GM23338 (cell line): ENCODE measurements at regions not wholly inside any gene's neighbourhood (a gene's known extent, or its start where the extent isn't known, plus 50 kb on each side); places are given as distances from the start of the nearest gene placed in this dataset.

Experiments
- ATAC-seq: fragments of 200-7000 bp; cut with Tn5 transposase; 3 replicates; pipeline ENCODE4 v1.9.1; 2020
- DNase-seq: peaks from one replicate; pipeline ENCODE4 v3.0.0-alpha.2; 2015; ENCODE audit warnings: low spot score
- H2AFZ ChIP-seq: fragments of 200-600 bp; sonication (generic); 2 replicates; pipeline ENCODE4 v1.8.0; 2016; ENCODE audit warnings: antibody characterized with exemption, mild to moderate bottlenecking, moderate library complexity
- H3F3A ChIP-seq: fragments of 200-600 bp; sonication (generic); replicated peaks from 2 replicates; pipeline ENCODE4 v1.8.0; 2017; ENCODE audit warnings: antibody characterized with exemption, mixed run types, low read depth
- H3K27ac ChIP-seq: fragments of 200-600 bp; sonication (generic); 2 replicates; pipeline ENCODE4 v1.6.1; 2016; ENCODE audit warnings: low read depth
- H3K27me3 ChIP-seq: fragments of 200-600 bp; sonication (generic); 2 replicates; pipeline ENCODE4 v1.8.0; 2016; ENCODE audit warnings: mild to moderate bottlenecking, mixed run types, moderate library complexity; ENCODE audit not compliant: insufficient read depth
- H3K36me3 ChIP-seq: fragments of 200-600 bp; sonication (generic); 2 replicates; pipeline ENCODE4 v1.8.0; 2016; ENCODE audit warnings: mild to moderate bottlenecking; ENCODE audit not compliant: insufficient read depth
- H3K4me1 ChIP-seq: fragments of 200-600 bp; sonication (generic); 2 replicates; pipeline ENCODE4 v1.8.0; 2016; ENCODE audit warnings: mild to moderate bottlenecking, moderate library complexity; ENCODE audit not compliant: insufficient read depth
- H3K4me2 ChIP-seq: fragments of 200-600 bp; sonication (generic); 2 replicates; pipeline ENCODE4 v1.7.1; 2017; ENCODE audit warnings: mixed run types
- H3K4me3 ChIP-seq: fragments of 200-600 bp; sonication (generic); 2 replicates; pipeline ENCODE4 v1.6.1; 2016; ENCODE audit warnings: mixed run types
- H3K79me2 ChIP-seq: fragments of 200-600 bp; sonication (generic); replicated peaks from 2 replicates; pipeline ENCODE4 v1.8.0; 2017; ENCODE audit warnings: mild to moderate bottlenecking; ENCODE audit not compliant: insufficient read depth
- H3K9me2 ChIP-seq: fragments of 200-600 bp; sonication (generic); 2 replicates; pipeline ENCODE4 v1.8.0; 2017; ENCODE audit not compliant: insufficient read depth
- H4K20me1 ChIP-seq: fragments of 200-600 bp; sonication (generic); replicated peaks from 2 replicates; pipeline ENCODE4 v1.8.0; 2017; ENCODE audit warnings: mild to moderate bottlenecking; ENCODE audit not compliant: insufficient read depth
- H3K27ac Mint-ChIP-seq: 2 replicates; pipeline ENCODE4 v1.8.0; 2020; ENCODE audit warnings: inconsistent platforms, mild to moderate bottlenecking, moderate library complexity, mixed read lengths
- H3K27me3 Mint-ChIP-seq: 3 replicates; pipeline ENCODE4 v1.8.0; 2022; ENCODE audit warnings: low read depth, mild to moderate bottlenecking, moderate library complexity, mixed read lengths, inconsistent platforms; ENCODE audit not compliant: insufficient read depth, poor library complexity
- H3K36me3 Mint-ChIP-seq: 3 replicates; pipeline ENCODE4 v1.8.0; 2021; ENCODE audit warnings: low read depth, mild to moderate bottlenecking, inconsistent platforms, moderate library complexity, mixed read lengths
- H3K4me1 Mint-ChIP-seq: 3 replicates; pipeline ENCODE4 v1.8.0; 2020; ENCODE audit warnings: mild to moderate bottlenecking, inconsistent platforms, mixed read lengths
- H3K4me3 Mint-ChIP-seq: 3 replicates; pipeline ENCODE4 v1.8.0; 2021; ENCODE audit warnings: moderate library complexity, mild to moderate bottlenecking, inconsistent platforms, mixed read lengths
- H3K9me3 Mint-ChIP-seq: 3 replicates; pipeline ENCODE4 v1.8.0; 2020; ENCODE audit warnings: moderate library complexity, mild to moderate bottlenecking, inconsistent platforms, mixed read lengths
- EZH2 ChIP-seq: fragments of 200-600 bp; sonication (generic); IDR thresholded peaks from one replicate; pipeline ENCODE4 v1.8.0; 2017; ENCODE audit warnings: antibody characterized with exemption, mild to moderate bottlenecking, low read depth; ENCODE audit not compliant: unreplicated experiment
- EZH2phosphoT487 ChIP-seq: fragments of 200-600 bp; sonication (generic); IDR thresholded peaks from one replicate; pipeline ENCODE4 v1.8.1; 2018; ENCODE audit warnings: antibody characterized with exemption; ENCODE audit not compliant: unreplicated experiment
- POLR2AphosphoS5 ChIP-seq: IDR thresholded peaks from 2 replicates; pipeline ENCODE4 v1.6.1; 2016; ENCODE audit warnings: antibody characterized with exemption, low read depth
- REST ChIP-seq: IDR thresholded peaks from one replicate; pipeline ENCODE4 v1.6.1; 2018; ENCODE audit warnings: antibody characterized with exemption; ENCODE audit not compliant: unreplicated experiment
- STAT1 ChIP-seq: IDR thresholded peaks from one replicate; pipeline ENCODE4 v1.6.1; 2016; ENCODE audit warnings: antibody characterized with exemption; ENCODE audit not compliant: unreplicated experiment
- ZNF114 ChIP-seq: fragments of 250-450 bp; sonication (Bioruptor Pico); IDR thresholded peaks from 2 replicates; pipeline ENCODE4 v1.5.0; 2020; ENCODE audit warnings: mild to moderate bottlenecking, moderate library complexity
- TF ChIP-seq, protein P1 (sequence below), 2 experiments: fragments of 200-600 bp in 1 of 2; sonication (generic) in 1 of 2; conservative IDR thresholded peaks; 2 replicates each; pipeline versions ENCODE4 v1.5.1 to v1.6.1; 2016 to 2017; ENCODE audit warnings: antibody characterized with exemption in 2 of 2, low read depth in 2 of 2, mild to moderate bottlenecking in 2 of 2, moderate library complexity in 1 of 2
- TF ChIP-seq, protein P2 (sequence below): IDR thresholded peaks from 2 replicates; pipeline ENCODE4 v1.6.1; 2016; ENCODE audit warnings: antibody characterized with exemption

DNA sequence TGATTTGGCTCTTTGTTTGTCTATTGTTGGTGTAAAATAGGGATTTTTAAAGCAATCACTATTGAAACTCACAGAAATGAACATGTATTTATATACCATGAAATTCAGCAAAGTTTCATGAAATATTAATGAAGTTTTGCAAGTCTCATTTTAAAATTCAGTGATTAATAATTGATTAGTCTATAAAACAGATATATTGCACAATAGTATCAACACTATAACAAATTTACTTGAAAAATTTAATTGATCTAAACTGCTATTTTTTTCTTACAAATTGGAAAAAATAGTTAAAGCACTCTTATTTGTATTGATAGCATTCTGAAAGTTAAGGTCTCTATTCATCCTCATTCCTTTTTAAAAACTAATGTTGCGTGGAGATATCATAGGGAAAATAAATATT is 121.0 kb upstream of the PCDH9 start (continued):
- TF ChIP-seq EZH2, result no peak
- TF ChIP-seq REST, result no peak
- no peak for TF ChIP-seq ZNF114

GRCh38 chr13:67343777-67344176 is 113.6 kb upstream of the PCDH9 start:
- TF ChIP-seq, protein P1, sequence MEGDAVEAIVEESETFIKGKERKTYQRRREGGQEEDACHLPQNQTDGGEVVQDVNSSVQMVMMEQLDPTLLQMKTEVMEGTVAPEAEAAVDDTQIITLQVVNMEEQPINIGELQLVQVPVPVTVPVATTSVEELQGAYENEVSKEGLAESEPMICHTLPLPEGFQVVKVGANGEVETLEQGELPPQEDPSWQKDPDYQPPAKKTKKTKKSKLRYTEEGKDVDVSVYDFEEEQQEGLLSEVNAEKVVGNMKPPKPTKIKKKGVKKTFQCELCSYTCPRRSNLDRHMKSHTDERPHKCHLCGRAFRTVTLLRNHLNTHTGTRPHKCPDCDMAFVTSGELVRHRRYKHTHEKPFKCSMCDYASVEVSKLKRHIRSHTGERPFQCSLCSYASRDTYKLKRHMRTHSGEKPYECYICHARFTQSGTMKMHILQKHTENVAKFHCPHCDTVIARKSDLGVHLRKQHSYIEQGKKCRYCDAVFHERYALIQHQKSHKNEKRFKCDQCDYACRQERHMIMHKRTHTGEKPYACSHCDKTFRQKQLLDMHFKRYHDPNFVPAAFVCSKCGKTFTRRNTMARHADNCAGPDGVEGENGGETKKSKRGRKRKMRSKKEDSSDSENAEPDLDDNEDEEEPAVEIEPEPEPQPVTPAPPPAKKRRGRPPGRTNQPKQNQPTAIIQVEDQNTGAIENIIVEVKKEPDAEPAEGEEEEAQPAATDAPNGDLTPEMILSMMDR (conservative IDR thresholded peaks at IDR 0.05; ENCODE audit: low read depth in 2 of 2), result peak in 1 of 2 experiments; percentile 28; a peak in 2 of 4 replicates
- TF ChIP-seq, protein P2, sequence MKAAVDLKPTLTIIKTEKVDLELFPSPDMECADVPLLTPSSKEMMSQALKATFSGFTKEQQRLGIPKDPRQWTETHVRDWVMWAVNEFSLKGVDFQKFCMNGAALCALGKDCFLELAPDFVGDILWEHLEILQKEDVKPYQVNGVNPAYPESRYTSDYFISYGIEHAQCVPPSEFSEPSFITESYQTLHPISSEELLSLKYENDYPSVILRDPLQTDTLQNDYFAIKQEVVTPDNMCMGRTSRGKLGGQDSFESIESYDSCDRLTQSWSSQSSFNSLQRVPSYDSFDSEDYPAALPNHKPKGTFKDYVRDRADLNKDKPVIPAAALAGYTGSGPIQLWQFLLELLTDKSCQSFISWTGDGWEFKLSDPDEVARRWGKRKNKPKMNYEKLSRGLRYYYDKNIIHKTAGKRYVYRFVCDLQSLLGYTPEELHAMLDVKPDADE, result no peak
- peaks cover 10% of the 10 kb centered on the region for H3K9me2 ChIP-seq
- H3K4me1 Mint-ChIP-seq, result peaks cover 10% of the 10 kb centered on the region; the same call in 2 of the 3 replicates
- no peak overlapping the region for H3K4me2 ChIP-seq
- H3K9me3 Mint-ChIP-seq, result no peaks in the 10 kb centered on the region
- no peak overlapping the region for H3K27ac ChIP-seq
- H3K4me3 Mint-ChIP-seq, result no peak overlapping the region
- H3K4me3 ChIP-seq, result no peak overlapping the region
- DNase-seq (peak; percentile 35), ATAC-seq (peak; percentile 28; the same call in 1 of the 3 replicates)
- no peaks in the 10 kb centered on the region for H4K20me1 ChIP-seq
- no peaks in the 10 kb centered on the region for H3K36me3 ChIP-seq
- no peaks in the 10 kb centered on the region for H3K27me3 Mint-ChIP-seq
- H2AFZ ChIP-seq, result no peak overlapping the region
- H3K4me1 ChIP-seq, result 0 out of 2 replicates have a peak, but pooled peaks cover 2% of the 10 kb centered on the region
- H3K79me2 ChIP-seq, result no peaks in the 10 kb centered on the region
- no peaks in the 10 kb centered on the region for H3K27me3 ChIP-seq
- no peaks in the 10 kb centered on the region for H3K36me3 Mint-ChIP-seq
- H3F3A ChIP-seq, result no peaks in the 10 kb centered on the region
- peak overlapping the region; percentile 48; the same call in 1 of the 2 replicates for H3K27ac Mint-ChIP-seq

- Mint-ChIP-seq H3K36me3 (no peaks in the 10 kb centered on the region), H3K4me3 (no peak overlapping the region), H3K27me3 (no peaks in the 10 kb centered on the region), H3K9me3 (no peaks in the 10 kb centered on the region), H3K27ac (no peak overlapping the region), H3K4me1 (peaks cover 10% of the 10 kb centered on the region; the same call in 2 of the 3 replicates)
- Histone ChIP-seq H3K27ac (no peak overlapping the region), H3K4me1 (0 out of 2 replicates have a peak, but pooled peaks cover 2% of the 10 kb centered on the region), H3F3A (no peaks in the 10 kb centered on the region), H4K20me1 (no peaks in the 10 kb centered on the region), H3K36me3 (no peaks in the 10 kb centered on the region), H3K9me2 (peaks cover 10% of the 10 kb centered on the region), H3K4me2 (no peak overlapping the region), H2AFZ (no peak overlapping the region), H3K79me2 (no peaks in the 10 kb centered on the region), H3K4me3 (no peak overlapping the region), H3K27me3 (no peaks in the 10 kb centered on the region)
- DNase-seq (no peak), ATAC-seq (no peak)
- TF ChIP-seq EZH2phosphoT487 (no peak), POLR2AphosphoS5 (no peak), REST (no peak), STAT1 (no peak)
- TF ChIP-seq, protein P2, result no peak
- TF ChIP-seq, protein P1 (conservative IDR thresholded peaks at IDR 0.05; ENCODE audit: low read depth in 2 of 2), result no peak
Measured at GRCh38 chr13:67341406-67341805, 111.3 kb upstream of the PCDH9 start.
